Immature natural killer cell (primary cell): ENCODE measurements at regions not wholly inside any gene's neighbourhood (a gene's known extent, or its start where the extent isn't known, plus 50 kb on each side); places are given as distances from the start of the nearest gene placed in this dataset.
"Not testable (repeated sequence)": the region's sequence is repeated elsewhere in the genome, so short reads cannot be mapped to it uniquely, and the experiment has no call there.

Experiments
- DNase-seq, 3 donors: peaks; one replicate each; pipeline ENCODE4 v3.0.0; 2022; ENCODE audit warnings: mixed read lengths in 1 of 3
- H3K27ac Mint-ChIP-seq, 6 donors: one replicate each; pipeline ENCODE4 v1.8.0; 2020; ENCODE audit warnings: mixed read lengths in 6 of 6, mild to moderate bottlenecking in 5 of 6, inconsistent platforms in 4 of 6, moderate library complexity in 3 of 6
- H3K27me3 Mint-ChIP-seq, 3 donors: one replicate each; pipeline ENCODE4 v1.8.0; 2020 to 2021; ENCODE audit warnings: low read depth in 3 of 3, mild to moderate bottlenecking in 3 of 3, mixed read lengths in 3 of 3, moderate library complexity in 3 of 3, inconsistent platforms in 1 of 3
- H3K36me3 Mint-ChIP-seq, 3 donors: one replicate each; pipeline ENCODE4 v1.8.0; 2020; ENCODE audit warnings: mixed read lengths in 3 of 3, inconsistent platforms in 2 of 3, mild to moderate bottlenecking in 2 of 3
- H3K4me1 Mint-ChIP-seq, 2 donors: one replicate each; pipeline ENCODE4 v1.8.0; 2020; ENCODE audit warnings: inconsistent platforms in 2 of 2, mild to moderate bottlenecking in 2 of 2, mixed read lengths in 2 of 2, moderate library complexity in 1 of 2
- H3K4me3 Mint-ChIP-seq, 5 donors: one replicate each; pipeline ENCODE4 v1.8.0; 2020; ENCODE audit warnings: mild to moderate bottlenecking in 5 of 5, mixed read lengths in 5 of 5, inconsistent platforms in 3 of 5, moderate library complexity in 3 of 5
- H3K9me3 Mint-ChIP-seq, 6 donors: one replicate each; pipeline ENCODE4 v1.8.0; 2020; ENCODE audit warnings: mild to moderate bottlenecking in 6 of 6, mixed read lengths in 6 of 6, inconsistent platforms in 4 of 6, moderate library complexity in 3 of 6

DNA sequence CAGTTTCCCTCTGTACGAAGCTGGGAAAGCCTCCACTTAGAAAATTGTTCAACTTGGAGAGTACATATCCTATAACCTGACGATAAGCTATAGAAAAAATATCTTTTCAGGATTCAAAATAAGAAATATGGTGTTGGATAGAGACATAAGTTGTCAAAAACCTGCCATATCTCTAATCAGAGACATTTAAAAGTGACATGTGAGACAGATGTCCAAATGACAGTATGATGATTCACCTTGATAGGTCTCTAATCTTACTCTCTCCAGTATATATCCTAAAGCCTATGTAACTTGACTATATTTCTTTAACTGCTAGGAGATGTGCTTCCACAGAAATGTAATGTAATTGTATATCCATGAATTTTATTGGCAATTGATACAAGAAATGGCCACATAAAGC lies 932.4 kb upstream of the MAN1A1 start:
- Mint-ChIP-seq H3K27ac (no peak overlapping the region), H3K9me3 (peaks cover 0 to 5% (median 3%) of the 10 kb centered on the region in 6 donors), H3K36me3 (no peaks in the 10 kb centered on the region), H3K4me1 (no peaks in the 10 kb centered on the region), H3K4me3 (no peak overlapping the region), H3K27me3 (no peaks in the 10 kb centered on the region)
- no peak for DNase-seq

DNA sequence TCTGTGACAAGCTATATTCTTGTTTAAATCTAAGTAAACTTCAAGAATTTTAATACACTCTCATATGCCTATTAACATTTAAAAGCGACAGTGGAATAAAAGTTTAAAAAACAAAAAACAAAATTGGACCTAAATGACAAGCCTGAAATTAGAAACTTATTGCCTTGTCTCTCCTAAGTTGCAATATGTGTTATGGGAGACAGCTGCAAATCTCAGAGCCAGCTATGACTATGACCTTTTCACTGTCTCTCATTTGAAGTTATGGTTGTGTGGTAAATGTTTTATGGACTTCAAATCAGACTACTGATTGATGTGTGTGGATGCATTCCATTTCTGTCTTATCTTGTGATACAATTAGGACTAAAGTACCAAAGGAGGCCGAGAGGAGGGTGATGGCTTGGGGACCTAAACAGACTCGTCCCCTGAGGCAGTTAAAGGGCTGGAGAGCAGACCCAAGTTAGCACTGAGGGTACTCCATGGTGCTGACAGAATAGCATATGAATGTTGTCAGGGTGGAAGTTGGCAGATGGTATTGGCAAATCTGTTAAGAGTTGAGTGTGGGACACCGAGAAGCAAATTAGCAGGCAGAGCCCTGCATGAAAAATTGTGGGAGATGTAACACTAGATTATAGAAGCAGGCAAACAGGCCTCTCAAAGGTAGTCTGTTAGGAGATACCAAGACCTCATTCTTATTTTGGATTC lies 930.1 kb upstream of the MAN1A1 start:
- Mint-ChIP-seq H3K36me3 (no peaks in the 10 kb centered on the region), H3K27me3 (no peaks in the 10 kb centered on the region), H3K4me3 (no peak overlapping the region), H3K9me3 (peaks cover 0 to 5% (median 3%) of the 10 kb centered on the region in 6 donors), H3K27ac (no peak overlapping the region), H3K4me1 (no peaks in the 10 kb centered on the region)
- no peak for DNase-seq

DNA sequence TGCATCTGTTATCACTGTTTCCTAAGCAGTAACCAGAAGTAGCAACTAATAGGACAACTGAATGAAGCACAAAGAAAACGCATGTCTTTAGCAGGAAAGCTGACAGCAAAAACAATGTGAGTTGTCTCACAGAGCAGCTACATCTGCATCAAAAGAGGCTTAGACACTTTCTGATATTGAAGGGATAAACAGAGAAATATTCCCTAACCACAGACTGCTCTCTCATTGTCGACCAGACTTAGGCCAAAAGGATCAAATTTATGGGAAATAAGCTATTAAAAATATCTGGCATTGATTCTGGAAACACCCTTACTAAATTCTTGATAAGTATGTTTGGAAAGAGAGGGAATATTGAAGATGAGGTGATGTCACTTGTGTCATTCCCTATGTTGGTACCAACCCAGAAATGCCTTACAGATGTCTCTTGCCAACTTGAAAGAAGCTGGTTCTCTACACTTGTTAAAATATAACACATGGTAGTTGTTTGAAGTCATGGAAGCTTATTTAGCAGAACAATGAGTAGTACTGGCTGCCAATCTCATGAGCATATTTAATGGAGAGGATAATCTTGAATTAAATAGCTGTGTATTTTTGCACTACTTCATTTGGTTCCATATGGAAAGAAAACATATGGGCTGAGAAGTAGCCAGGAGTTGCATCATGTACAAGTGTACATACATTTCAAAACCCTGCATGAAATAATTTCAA lies 929.3 kb upstream of the MAN1A1 start:
- Mint-ChIP-seq H3K36me3 (no peaks in the 10 kb centered on the region), H3K27me3 (no peaks in the 10 kb centered on the region), H3K4me1 (no peaks in the 10 kb centered on the region), H3K4me3 (no peak overlapping the region), H3K9me3 (peaks cover 0 to 5% (median 3%) of the 10 kb centered on the region in 6 donors), H3K27ac (no peak overlapping the region)
- DNase-seq = no peak

DNA sequence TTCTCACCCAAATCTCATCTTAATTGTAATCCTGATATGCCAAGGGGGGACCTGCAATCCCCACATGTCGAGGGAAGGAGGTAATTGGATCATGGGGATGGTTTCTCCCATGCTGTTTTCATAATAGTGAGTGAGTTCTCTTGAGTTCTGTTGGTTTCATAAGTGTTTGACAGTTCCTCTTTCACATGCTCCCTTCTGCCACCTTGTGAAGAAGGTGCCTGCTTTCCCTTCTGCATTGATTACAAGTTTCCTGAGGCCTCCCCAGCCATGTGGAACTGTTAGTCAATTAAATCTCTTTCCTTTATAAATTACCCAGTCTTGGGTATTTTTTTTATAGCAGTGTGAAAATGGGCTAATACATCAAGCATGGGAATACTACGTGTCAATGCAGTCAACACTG lies 925.0 kb upstream of the MAN1A1 start:
- H3K4me3 Mint-ChIP-seq = no peak overlapping the region
- peaks cover 2 to 26% (median 7%) of the 10 kb centered on the region in 6 donors for H3K9me3 Mint-ChIP-seq
- no peak overlapping the region for H3K27ac Mint-ChIP-seq
- no peak for DNase-seq
- H3K27me3 Mint-ChIP-seq = peaks cover 0 to 4% (median 0%) of the 10 kb centered on the region in 3 donors
- no peaks in the 10 kb centered on the region for H3K36me3 Mint-ChIP-seq
- H3K4me1 Mint-ChIP-seq = no peaks in the 10 kb centered on the region

DNA sequence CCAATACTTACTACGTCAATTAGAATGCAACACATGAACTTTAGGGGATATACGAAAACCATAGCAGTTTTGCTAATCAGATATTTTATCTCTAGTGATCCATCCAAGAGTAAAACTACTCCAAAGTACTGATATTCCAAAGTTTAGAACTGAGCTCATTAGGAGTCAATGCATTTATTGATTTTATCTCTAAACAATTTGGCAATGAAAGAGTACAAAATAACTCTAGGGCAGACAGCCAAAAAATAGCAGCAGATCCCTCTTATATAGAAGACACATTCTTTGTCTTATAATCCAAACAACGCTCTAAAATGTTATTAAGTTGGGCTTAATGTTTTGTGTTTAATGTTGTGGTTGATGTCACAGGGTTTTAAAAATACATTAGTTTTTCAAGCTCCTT lies 923.9 kb upstream of the MAN1A1 start:
- Mint-ChIP-seq H3K27ac (no peak overlapping the region), H3K36me3 (no peaks in the 10 kb centered on the region), H3K27me3 (peaks cover 0 to 4% (median 0%) of the 10 kb centered on the region in 3 donors), H3K4me1 (no peaks in the 10 kb centered on the region), H3K9me3 (peaks cover 2 to 26% (median 6%) of the 10 kb centered on the region in 6 donors), H3K4me3 (no peak overlapping the region)
- DNase-seq = no peak

DNA sequence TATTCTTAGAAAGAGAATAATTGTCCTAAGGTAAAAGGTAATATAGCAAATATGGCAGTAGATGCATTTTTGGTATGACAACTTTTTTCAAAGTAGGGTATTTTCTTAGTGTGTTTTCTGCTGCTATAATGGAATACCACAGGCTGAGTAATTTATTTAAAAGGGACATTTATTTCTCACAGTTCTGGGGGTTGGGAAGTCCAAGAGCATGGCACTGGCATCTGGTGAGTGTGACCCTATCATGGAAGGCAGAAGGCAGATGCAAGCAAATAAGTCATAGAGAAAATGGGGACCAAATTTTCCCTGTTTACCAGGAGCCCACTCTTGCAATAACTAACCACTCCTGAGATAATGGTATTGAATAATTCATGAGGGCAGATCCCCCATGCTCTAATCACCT lies 922.5 kb upstream of the MAN1A1 start:
- H3K36me3 Mint-ChIP-seq = no peaks in the 10 kb centered on the region
- H3K9me3 Mint-ChIP-seq = peaks cover 2 to 30% (median 7%) of the 10 kb centered on the region in 6 donors
- DNase-seq = no peak
- H3K4me1 Mint-ChIP-seq = no peaks in the 10 kb centered on the region
- H3K27me3 Mint-ChIP-seq = peaks cover 0 to 4% (median 0%) of the 10 kb centered on the region in 3 donors
- no peak overlapping the region for H3K27ac Mint-ChIP-seq
- H3K4me3 Mint-ChIP-seq = no peak overlapping the region

DNA sequence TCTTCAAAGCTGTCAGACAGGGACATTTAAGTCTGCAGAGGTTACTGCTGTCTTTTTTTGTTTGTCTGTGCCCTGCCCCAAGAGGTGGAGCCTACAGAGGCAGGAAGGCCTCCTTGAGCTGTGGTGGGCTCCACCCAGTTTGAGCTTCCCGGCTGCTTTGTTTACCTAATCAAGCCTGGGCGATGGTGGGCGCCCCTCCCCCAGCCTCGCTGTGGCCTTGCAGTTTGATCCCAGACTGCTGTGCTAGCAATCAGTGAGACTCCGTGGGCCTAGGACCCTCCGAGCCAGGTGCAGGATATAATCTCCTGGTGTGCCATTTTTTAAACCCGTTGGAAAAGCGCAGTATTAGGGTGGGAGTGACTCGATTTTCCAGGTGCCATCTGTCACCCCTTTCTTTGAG lies 918.7 kb upstream of the MAN1A1 start:
- not testable (repeated sequence) for H3K27ac Mint-ChIP-seq, DNase-seq, H3K4me1 Mint-ChIP-seq, H3K27me3 Mint-ChIP-seq, H3K36me3 Mint-ChIP-seq, H3K4me3 Mint-ChIP-seq
- H3K9me3 Mint-ChIP-seq = peaks cover 5 to 29% (median 12%) of the 10 kb centered on the region in 6 donors

DNA sequence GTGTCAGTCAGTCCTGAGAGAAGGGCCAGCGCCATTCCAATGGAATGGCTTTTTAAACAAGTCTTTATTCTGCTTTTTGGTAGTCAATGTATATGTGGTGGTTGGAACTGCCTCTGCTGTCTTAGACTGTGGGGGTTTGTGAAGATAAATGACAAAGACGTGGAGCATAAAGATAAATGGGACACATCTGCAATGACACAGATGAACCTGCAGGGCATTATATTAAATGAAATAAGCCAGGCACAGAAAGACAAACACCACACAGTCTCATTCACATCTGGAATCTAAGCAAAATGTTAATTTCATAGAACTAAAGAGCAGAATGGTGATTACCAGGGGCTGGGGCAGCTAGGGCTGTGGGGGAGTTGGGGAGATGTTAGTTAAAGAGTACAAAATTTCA lies 912.8 kb upstream of the MAN1A1 start:
- no peak overlapping the region for H3K27ac Mint-ChIP-seq
- no peak for DNase-seq
- no peak overlapping the region for H3K4me3 Mint-ChIP-seq
- no peaks in the 10 kb centered on the region for H3K36me3 Mint-ChIP-seq
- peaks cover 0 to 4% (median 0%) of the 10 kb centered on the region in 3 donors for H3K27me3 Mint-ChIP-seq
- H3K9me3 Mint-ChIP-seq = peaks cover 7 to 17% (median 9%) of the 10 kb centered on the region in 6 donors
- H3K4me1 Mint-ChIP-seq = no peaks in the 10 kb centered on the region

DNA sequence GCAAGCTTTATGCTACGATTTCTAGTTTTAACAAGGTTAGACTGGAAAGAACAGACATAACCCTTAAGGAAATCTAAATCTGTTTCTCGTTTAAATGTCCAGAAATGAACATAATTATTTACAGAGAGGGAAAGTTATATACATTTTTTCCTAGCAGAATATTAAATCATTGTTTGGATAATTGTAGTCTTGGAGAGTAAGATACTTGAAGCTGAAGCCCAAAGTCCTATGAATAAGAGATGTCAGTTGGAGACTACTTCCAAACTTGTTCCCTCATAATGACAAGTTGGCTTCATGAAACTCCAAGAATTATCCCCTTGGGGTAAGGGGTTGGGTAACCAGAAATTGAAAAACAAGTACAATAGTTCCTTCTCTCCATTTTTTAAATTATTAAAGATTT lies 911.1 kb upstream of the MAN1A1 start:
- peaks cover 0 to 13% (median 6%) of the 10 kb centered on the region in 6 donors for H3K9me3 Mint-ChIP-seq
- H3K4me3 Mint-ChIP-seq = no peak overlapping the region
- H3K36me3 Mint-ChIP-seq = no peaks in the 10 kb centered on the region
- no peak overlapping the region for H3K27ac Mint-ChIP-seq
- no peaks in the 10 kb centered on the region for H3K4me1 Mint-ChIP-seq
- H3K27me3 Mint-ChIP-seq = peaks cover 0 to 4% (median 0%) of the 10 kb centered on the region in 3 donors
- no peak for DNase-seq

DNA sequence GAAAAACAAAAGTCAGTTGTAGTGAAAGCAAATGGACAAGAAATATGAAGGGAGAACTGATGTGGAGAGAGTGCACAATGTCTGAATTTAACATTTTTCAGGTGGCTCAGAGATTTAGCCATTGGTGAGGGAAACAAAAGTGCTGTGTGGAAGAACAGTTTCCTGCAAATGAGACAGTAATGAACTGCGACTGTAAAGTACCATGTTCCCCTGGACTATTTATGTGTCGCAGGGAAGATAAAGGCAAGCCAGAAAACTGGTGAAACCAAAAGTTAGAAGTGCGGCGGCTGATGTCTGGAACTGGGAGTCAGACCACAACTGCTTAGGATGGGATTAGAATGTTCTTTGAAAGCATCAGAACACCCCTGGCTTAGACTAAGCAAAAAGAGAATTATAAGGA lies 905.1 kb upstream of the MAN1A1 start:
- Mint-ChIP-seq H3K36me3 (no peaks in the 10 kb centered on the region), H3K9me3 (peaks cover 5 to 25% (median 14%) of the 10 kb centered on the region in 6 donors), H3K27ac (no peak overlapping the region), H3K27me3 (peaks cover 0 to 6% (median 0%) of the 10 kb centered on the region in 3 donors), H3K4me1 (no peaks in the 10 kb centered on the region), H3K4me3 (no peak overlapping the region)
- DNase-seq = no peak

DNA sequence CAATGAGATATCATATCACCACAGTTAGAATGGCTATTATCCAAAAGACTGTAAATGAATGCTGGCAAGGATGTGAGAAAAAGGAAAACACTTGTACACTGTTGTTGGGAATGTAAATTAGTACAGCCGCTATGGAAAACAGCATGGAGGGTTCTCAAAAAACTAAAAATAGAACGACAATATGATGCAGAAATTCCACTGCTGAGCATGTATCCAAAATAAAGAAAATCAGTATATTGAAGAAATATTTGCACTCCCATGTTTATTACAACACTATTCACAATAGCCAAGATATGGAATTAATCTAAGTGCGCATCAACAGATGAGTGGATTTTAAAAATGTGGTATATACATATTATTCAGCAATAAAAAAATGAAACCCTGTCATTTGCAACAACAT lies 898.9 kb upstream of the MAN1A1 start:
- H3K9me3 Mint-ChIP-seq = peaks cover 12 to 36% (median 19%) of the 10 kb centered on the region in 6 donors
- H3K4me3 Mint-ChIP-seq = no peak overlapping the region
- no peaks in the 10 kb centered on the region for H3K4me1 Mint-ChIP-seq
- no peak overlapping the region for H3K27ac Mint-ChIP-seq
- H3K36me3 Mint-ChIP-seq = no peaks in the 10 kb centered on the region
- H3K27me3 Mint-ChIP-seq = peaks cover 0 to 4% (median 0%) of the 10 kb centered on the region in 3 donors
- DNase-seq = no peak

DNA sequence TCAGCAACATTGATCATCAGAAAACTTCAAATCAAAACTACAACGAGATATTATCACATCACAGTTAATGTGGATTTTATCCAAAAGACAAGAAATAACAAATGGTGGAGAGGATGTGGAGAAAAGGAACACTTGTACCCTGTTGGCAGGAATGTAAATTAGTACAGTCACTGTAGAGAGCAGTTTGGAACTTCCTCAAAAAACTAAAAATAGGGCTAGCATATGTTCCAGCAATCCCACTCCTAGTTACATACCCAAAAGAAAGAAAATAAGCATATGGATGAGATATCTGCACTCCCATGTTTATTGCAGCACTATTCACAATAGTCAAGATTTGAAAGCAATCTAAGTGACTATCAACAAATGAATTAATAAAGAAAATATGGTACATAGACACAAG lies 887.7 kb upstream of the MAN1A1 start:
- Mint-ChIP-seq H3K4me1 (no peaks in the 10 kb centered on the region), H3K4me3 (no peak overlapping the region), H3K27ac (no peak overlapping the region), H3K36me3 (peaks cover 0 to 4% (median 0%) of the 10 kb centered on the region in 3 donors), H3K9me3 (peaks cover 14 to 33% (median 24%) of the 10 kb centered on the region in 6 donors), H3K27me3 (no peaks in the 10 kb centered on the region)
- no peak for DNase-seq

DNA sequence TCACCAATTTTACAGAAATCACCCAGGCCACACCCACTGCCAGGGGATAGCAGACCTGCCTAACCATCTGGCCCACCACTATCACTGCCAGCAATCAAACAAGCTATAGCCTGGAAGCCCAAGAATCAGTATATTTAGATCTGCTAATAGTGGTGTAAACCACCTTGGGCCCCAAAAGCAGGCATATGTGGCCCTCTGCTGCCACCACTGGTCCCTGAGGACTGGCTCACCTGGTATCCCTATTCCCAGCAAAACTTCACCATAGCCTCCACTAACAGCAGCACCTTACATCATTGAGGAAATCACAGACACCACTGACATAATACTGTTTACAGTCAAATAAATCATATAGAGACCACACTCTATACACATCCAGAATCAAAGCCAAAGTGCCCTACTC lies 880.4 kb upstream of the MAN1A1 start:
- Mint-ChIP-seq H3K4me3 (no peak overlapping the region), H3K4me1 (no peaks in the 10 kb centered on the region), H3K36me3 (peaks cover 0 to 4% (median 0%) of the 10 kb centered on the region in 3 donors), H3K27me3 (peaks cover 0 to 3% (median 0%) of the 10 kb centered on the region in 3 donors), H3K27ac (no peak overlapping the region), H3K9me3 (peaks cover 8 to 40% (median 22%) of the 10 kb centered on the region in 6 donors)
- DNase-seq = no peak

DNA sequence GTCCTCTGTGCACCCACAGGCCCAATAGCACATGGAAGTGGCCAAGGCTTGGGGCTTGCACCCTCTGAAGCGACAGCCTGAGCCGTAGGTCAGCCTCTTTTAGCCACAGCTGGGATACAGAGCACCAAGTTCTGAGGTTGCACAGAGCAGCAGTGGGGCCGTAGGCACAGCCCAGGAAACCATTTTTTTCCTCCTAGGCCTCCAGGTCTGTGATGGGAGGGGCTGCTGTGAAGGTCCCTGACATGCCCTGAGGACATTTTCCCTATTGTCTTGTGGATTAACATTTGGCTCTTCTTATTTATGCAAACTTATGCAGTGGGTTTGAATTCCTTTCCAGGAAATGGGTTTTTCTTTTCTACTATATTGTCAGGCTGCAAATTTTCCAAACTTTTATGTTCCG lies 878.7 kb upstream of the MAN1A1 start:
- no peak overlapping the region for H3K4me3 Mint-ChIP-seq
- no peaks in the 10 kb centered on the region for H3K4me1 Mint-ChIP-seq
- no peaks in the 10 kb centered on the region for H3K36me3 Mint-ChIP-seq

More for the DNA sequence above, 878.7 kb upstream of the MAN1A1 start:
- Mint-ChIP-seq H3K27me3 (peaks cover 0 to 3% (median 0%) of the 10 kb centered on the region in 3 donors), H3K9me3 (peaks cover 8 to 30% (median 15%) of the 10 kb centered on the region in 6 donors), H3K27ac (no peak overlapping the region)
- no peak for DNase-seq
